ENCODE measurements at regions not wholly inside any gene's neighbourhood (a gene's known extent, or its start where the extent isn't known, plus 50 kb on each side); places are given as distances from the start of the nearest gene placed in this dataset.

- no peak for FAIRE-seq
- DNase-seq (ENCODE audit: insufficient read length, low spot score): no peak
- no peak for TF ChIP-seq CTCF (IDR thresholded peaks at IDR 0.05; ENCODE audit: insufficient read depth, missing control alignments)
Measured at GRCh38 chr12:127051139-127051538, 1215.8 kb upstream of the TMEM132C start.

- no peak for DNase-seq (ENCODE audit: insufficient read length, low spot score)
- no peak for FAIRE-seq
- TF ChIP-seq CTCF (IDR thresholded peaks at IDR 0.05; ENCODE audit: insufficient read depth, missing control alignments): no peak
Measured at GRCh38 chr12:127052511-127053232, 1214.3 kb upstream of the TMEM132C start.

- no peak for FAIRE-seq
- TF ChIP-seq CTCF (IDR thresholded peaks at IDR 0.05; ENCODE audit: insufficient read depth, missing control alignments): no peak
Measured at GRCh38 chr12:127054531-127054930, 1212.4 kb upstream of the TMEM132C start.

GRCh38 chr12:127060310-127060847, 1206.6 kb upstream of the TMEM132C start:
- DNase-seq (ENCODE audit: insufficient read length, low spot score) (no peak), FAIRE-seq (no peak)
- TF ChIP-seq CTCF (IDR thresholded peaks at IDR 0.05; ENCODE audit: insufficient read depth, missing control alignments): no peak

More at GRCh38 chr12:127054531-127054930, 1212.4 kb upstream of the TMEM132C start:
- no peak for DNase-seq (ENCODE audit: insufficient read length, low spot score)

- no peak for TF ChIP-seq CTCF (IDR thresholded peaks at IDR 0.05; ENCODE audit: insufficient read depth, missing control alignments)
- no peak for DNase-seq (ENCODE audit: insufficient read length, low spot score)
- no peak for FAIRE-seq
Measured at GRCh38 chr12:127060933-127061332, 1206.0 kb upstream of the TMEM132C start.

- TF ChIP-seq CTCF (IDR thresholded peaks at IDR 0.05; ENCODE audit: insufficient read depth, missing control alignments): no peak
- FAIRE-seq (no peak), DNase-seq (ENCODE audit: insufficient read length, low spot score) (no peak)
Measured at GRCh38 chr12:127063339-127064072, 1203.5 kb upstream of the TMEM132C start.

GRCh38 chr12:127064207-127064606, 1202.8 kb upstream of the TMEM132C start:
- TF ChIP-seq CTCF (IDR thresholded peaks at IDR 0.05; ENCODE audit: insufficient read depth, missing control alignments): no peak
- DNase-seq (ENCODE audit: insufficient read length, low spot score) (no peak), FAIRE-seq (no peak)
